Neural cell (in vitro differentiated cells): ENCODE measurements at regions not wholly inside any gene's neighbourhood (a gene's known extent, or its start where the extent isn't known, plus 50 kb on each side); places are given as distances from the start of the nearest gene placed in this dataset.

Experiments
- CTCF ChIP-seq: fragments of 450-650 bp; IDR thresholded peaks from 2 replicates; pipeline ENCODE4 v1.5.1; 2014; ENCODE audit warnings: antibody characterized with exemption, mild to moderate bottlenecking, moderate library complexity; ENCODE audit not compliant: poor library complexity, severe bottlenecking
- MXI1 ChIP-seq: fragments of 450-650 bp; conservative IDR thresholded peaks from 2 replicates; pipeline ENCODE4 v1.6.1; 2014; ENCODE audit warnings: antibody characterized with exemption, mild to moderate bottlenecking; ENCODE audit not compliant: poor library complexity, severe bottlenecking
- POLR2AphosphoS5 ChIP-seq: IDR thresholded peaks from 2 replicates; pipeline ENCODE4 v1.6.1; 2012
- RAD21 ChIP-seq: fragments of 450-650 bp; conservative IDR thresholded peaks from 2 replicates; pipeline ENCODE4 v1.6.1; 2014; ENCODE audit warnings: antibody characterized with exemption, mild to moderate bottlenecking, moderate library complexity
- SMC3 ChIP-seq: fragments of 450-650 bp; conservative IDR thresholded peaks from 2 replicates; pipeline ENCODE4 v1.6.1; 2014; ENCODE audit warnings: antibody characterized with exemption, mild to moderate bottlenecking, moderate library complexity; ENCODE audit not compliant: poor library complexity
- TAF1 ChIP-seq: IDR thresholded peaks from 2 replicates; pipeline ENCODE4 v1.6.1; 2012; ENCODE audit warnings: low read depth

GRCh38 chr1:36572142-36572715 is 89.5 kb upstream of the CSF3R start:
- no peak for TF ChIP-seq CTCF
- TF ChIP-seq POLR2AphosphoS5, result no peak
- TF ChIP-seq SMC3, result no peak
- TF ChIP-seq TAF1, result no peak
- no peak for TF ChIP-seq RAD21
- TF ChIP-seq MXI1, result no peak
